H1 (cell line): ENCODE measurements at regions not wholly inside any gene's neighbourhood (a gene's known extent, or its start where the extent isn't known, plus 50 kb on each side); places are given as distances from the start of the nearest gene placed in this dataset.

Experiments
- BRCA1 ChIP-seq: IDR thresholded peaks from 2 replicates; pipeline ENCODE4 v1.6.1; 2012; ENCODE audit warnings: low read depth, low read length, improper control_type of control experiment
- EZH2 ChIP-seq: fragments of 200-600 bp; sonication (generic); IDR thresholded peaks from 2 replicates; pipeline ENCODE4 v1.7.1; 2012; ENCODE audit warnings: low read depth, mild to moderate bottlenecking, moderate library complexity, low read length, inconsistent platforms; ENCODE audit not compliant: severe bottlenecking
- RFX5 ChIP-seq: IDR thresholded peaks from 2 replicates; pipeline ENCODE4 v1.6.1; 2011; ENCODE audit warnings: low read depth, low read length, improper control_type of control experiment, borderline replicate concordance
- RXRA ChIP-seq: IDR thresholded peaks from 2 replicates; pipeline ENCODE4 v1.6.1; 2011; ENCODE audit warnings: low read depth, mild to moderate bottlenecking, low read length, moderate library complexity; ENCODE audit not compliant: insufficient read depth
- SIRT6 ChIP-seq: IDR thresholded peaks from one replicate; pipeline ENCODE4 v1.7.1; 2012; ENCODE audit warnings: low read length, inconsistent platforms
- SP1 ChIP-seq: IDR thresholded peaks from 2 replicates; pipeline ENCODE4 v1.6.1; 2011; ENCODE audit warnings: low read depth, low read length
- SP2 ChIP-seq: IDR thresholded peaks from 2 replicates; pipeline ENCODE4 v1.6.1; 2012; ENCODE audit warnings: mild to moderate bottlenecking, low read length, inconsistent platforms
- SP4 ChIP-seq: IDR thresholded peaks from 2 replicates; pipeline ENCODE4 v1.6.1; 2012; ENCODE audit warnings: low read length, inconsistent platforms
- SRF ChIP-seq: IDR thresholded peaks from 2 replicates; pipeline ENCODE4 v1.6.1; 2011; ENCODE audit warnings: mild to moderate bottlenecking, low read depth, low read length, moderate library complexity
- TAF7 ChIP-seq: optimal IDR thresholded peaks from 2 replicates; pipeline ENCODE3; 2011; ENCODE audit warnings: low read depth, mild to moderate bottlenecking, inconsistent platforms, low read length, moderate library complexity, borderline replicate concordance
- TEAD4 ChIP-seq: IDR thresholded peaks from 2 replicates; pipeline ENCODE4 v1.6.1; 2012; ENCODE audit warnings: low read depth, low read length, inconsistent platforms, mixed read lengths

DNA sequence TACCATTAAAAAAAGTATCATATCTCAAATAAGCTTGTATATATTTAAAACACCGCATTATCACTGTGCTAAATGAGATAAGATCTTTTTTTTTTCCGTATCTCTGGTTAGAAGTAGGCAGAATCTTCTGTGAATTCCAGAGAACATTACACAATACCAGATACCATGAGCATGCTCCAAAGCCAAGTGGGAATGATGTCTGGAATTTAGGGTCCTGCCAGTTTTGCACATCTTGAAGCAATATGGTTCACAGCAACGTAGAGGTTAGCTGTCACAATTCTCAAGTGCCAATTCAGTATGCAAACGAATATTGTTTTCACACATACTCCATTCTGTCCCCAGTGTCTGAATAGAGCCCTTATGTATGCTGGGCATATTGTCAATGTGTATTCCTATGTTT lies 127.5 kb upstream of the NEIL3 start (continued):
- TF ChIP-seq SP2 (no peak), BRCA1 (no peak), TEAD4 (no peak), SRF (no peak), SIRT6 (no peak), RXRA (no peak), EZH2 (no peak), RFX5 (no peak), SP1 (no peak), TAF7 (no peak), SP4 (no peak)
